ENCODE measurements at regions not wholly inside any gene's neighbourhood (a gene's known extent, or its start where the extent isn't known, plus 50 kb on each side); places are given as distances from the start of the nearest gene placed in this dataset.

DNA sequence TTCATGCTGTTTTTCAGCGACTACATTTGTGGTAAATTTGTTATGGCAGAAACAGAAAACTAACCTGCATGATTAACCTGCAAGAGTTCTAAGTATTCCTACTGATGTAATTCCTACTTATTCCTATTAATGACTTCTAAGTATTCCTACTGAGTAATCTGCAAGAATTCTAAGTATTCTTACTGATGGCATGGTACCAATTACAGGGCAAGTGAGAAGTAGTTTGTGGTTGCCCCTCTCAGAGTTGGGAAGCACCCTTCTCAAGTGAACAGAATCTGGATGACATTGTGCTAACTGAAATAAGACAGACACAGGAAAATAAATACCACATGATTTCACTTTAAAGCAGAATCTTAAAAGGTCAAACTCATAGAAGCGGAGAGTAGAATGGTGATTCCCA is 100.9 kb upstream of the CPNE8 start:
- Histone ChIP-seq H3K4me1 (no peaks in the 10 kb centered on the region), H3K27me3 (ENCODE audit: insufficient read depth in 3 of 3, low read length in 2 of 3) (no peaks in the 10 kb centered on the region), H3K9me3 (no peaks in the 10 kb centered on the region), H3K4me3 (no peak overlapping the region), H3K36me3 (ENCODE audit: insufficient read depth in 1 of 2, low read depth in 1 of 2) (no peaks in the 10 kb centered on the region), H3K27ac (no peak overlapping the region)
- intact Hi-C loops (cut with DNase I) = no loop called here
- TF ChIP-seq, protein P1, sequence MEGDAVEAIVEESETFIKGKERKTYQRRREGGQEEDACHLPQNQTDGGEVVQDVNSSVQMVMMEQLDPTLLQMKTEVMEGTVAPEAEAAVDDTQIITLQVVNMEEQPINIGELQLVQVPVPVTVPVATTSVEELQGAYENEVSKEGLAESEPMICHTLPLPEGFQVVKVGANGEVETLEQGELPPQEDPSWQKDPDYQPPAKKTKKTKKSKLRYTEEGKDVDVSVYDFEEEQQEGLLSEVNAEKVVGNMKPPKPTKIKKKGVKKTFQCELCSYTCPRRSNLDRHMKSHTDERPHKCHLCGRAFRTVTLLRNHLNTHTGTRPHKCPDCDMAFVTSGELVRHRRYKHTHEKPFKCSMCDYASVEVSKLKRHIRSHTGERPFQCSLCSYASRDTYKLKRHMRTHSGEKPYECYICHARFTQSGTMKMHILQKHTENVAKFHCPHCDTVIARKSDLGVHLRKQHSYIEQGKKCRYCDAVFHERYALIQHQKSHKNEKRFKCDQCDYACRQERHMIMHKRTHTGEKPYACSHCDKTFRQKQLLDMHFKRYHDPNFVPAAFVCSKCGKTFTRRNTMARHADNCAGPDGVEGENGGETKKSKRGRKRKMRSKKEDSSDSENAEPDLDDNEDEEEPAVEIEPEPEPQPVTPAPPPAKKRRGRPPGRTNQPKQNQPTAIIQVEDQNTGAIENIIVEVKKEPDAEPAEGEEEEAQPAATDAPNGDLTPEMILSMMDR (IDR thresholded peaks at IDR 0.05) = no peak
- WGBS, 3 donors = 80 to 87% (median 85%) methylated on average over 2 of the region's 2 CpGs
- ATAC-seq (no peak), DNase-seq (no peak)

DNA sequence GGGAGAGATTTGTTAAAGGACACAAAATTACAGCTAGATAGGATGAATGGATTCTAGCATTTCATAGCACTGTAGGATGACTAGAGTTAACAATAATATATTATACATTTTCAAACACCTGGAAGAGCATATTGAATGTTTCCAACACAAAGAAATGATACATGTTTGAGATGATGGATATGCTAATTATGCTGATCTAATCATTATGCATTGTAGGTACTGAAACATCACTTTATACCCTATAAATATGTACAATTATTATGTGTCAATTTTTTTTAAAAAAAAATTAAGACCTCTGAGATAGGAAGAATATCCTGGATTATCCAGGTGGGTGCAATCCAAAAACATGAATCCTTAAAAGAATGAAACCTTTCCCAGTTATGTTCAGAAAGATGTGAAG is 100.3 kb upstream of the CPNE8 start:
- intact Hi-C loops (cut with DNase I) = no loop called here
- no peaks in the 10 kb centered on the region for H3K36me3 ChIP-seq (ENCODE audit: insufficient read depth in 1 of 2, low read depth in 1 of 2)
- no peaks in the 10 kb centered on the region for H3K27me3 ChIP-seq (ENCODE audit: insufficient read depth in 3 of 3, low read length in 2 of 3)
- H3K4me1 ChIP-seq = no peaks in the 10 kb centered on the region
- no peaks in the 10 kb centered on the region for H3K9me3 ChIP-seq
- TF ChIP-seq, protein P1 (IDR thresholded peaks at IDR 0.05) = no peak
- H3K4me3 ChIP-seq = no peak overlapping the region
- ATAC-seq (no peak), DNase-seq (no peak)
- no peak overlapping the region for H3K27ac ChIP-seq

DNA sequence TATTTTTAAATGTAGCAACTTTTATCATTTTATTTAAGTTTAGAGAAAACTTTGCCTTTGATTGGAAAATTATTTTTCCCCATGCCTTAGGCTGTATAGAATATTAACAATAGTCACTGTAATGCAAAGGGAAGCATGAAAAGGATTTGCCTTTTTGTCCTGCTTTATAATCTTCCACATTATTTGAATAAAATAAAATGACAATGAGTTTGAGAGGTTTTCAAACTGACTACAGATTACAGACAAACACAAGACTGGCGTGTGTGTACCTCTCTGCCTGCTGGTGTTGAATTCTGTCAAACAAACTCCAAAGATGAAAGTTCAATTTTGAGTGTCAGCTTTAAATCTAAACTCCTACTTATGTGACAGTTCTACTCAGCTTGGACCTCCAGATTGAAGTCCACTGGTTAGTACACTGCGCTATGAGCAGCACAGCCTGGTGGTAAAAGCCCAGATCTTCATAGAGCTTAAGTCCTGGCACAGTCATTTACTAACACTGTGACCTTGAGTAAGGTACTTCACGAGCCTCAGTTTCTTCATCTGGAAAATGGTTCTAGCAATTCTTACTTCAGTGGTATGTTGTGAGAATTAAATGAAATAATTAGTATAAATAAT is 98.3 kb upstream of the CPNE8 start:
- Histone ChIP-seq H3K36me3 (ENCODE audit: insufficient read depth in 1 of 2, low read depth in 1 of 2) (no peaks in the 10 kb centered on the region), H3K27ac (no peak overlapping the region), H3K9me3 (no peaks in the 10 kb centered on the region), H3K4me1 (no peaks in the 10 kb centered on the region), H3K27me3 (ENCODE audit: insufficient read depth in 3 of 3, low read length in 2 of 3) (no peaks in the 10 kb centered on the region), H3K4me3 (no peak overlapping the region)
- DNase-seq = no peak
- TF ChIP-seq, protein P1 (IDR thresholded peaks at IDR 0.05) = no peak
- intact Hi-C loops (cut with DNase I) = no loop called here
- no peak for ATAC-seq
- 49 to 68% (median 50%) methylated on average over 3 of the region's 3 CpGs for whole genome bisulfite sequencing, 3 donors

DNA sequence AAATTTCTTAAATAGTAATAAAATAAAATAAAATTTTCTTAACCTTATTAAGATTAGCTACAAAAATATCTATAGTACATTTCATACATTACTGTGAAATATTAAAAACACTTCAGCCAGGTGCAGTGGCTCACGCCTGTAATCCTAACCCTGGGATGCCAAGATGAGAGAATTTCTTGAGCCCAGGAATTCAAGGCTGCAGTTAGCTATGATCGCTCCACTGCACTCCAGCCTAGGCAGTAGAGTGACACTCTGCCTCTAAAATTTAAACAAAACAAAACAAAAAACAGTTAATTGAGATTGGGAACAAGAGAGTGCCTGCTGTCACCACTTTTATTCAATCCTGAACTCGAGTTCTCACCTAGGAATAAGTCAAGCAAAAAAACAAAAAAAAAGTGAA is 95.0 kb upstream of the CPNE8 start:
- no peak overlapping the region for H3K27ac ChIP-seq
- no peak for ATAC-seq
- WGBS, 3 donors = 55 to 67% (median 63%) methylated on average over 3 of the region's 3 CpGs
- no peak for DNase-seq
- TF ChIP-seq, protein P1 (IDR thresholded peaks at IDR 0.05) = no peak
- intact Hi-C loops (cut with DNase I) = no loop called here
- H3K4me3 ChIP-seq = no peak overlapping the region
- H3K4me1 ChIP-seq = no peaks in the 10 kb centered on the region
- no peaks in the 10 kb centered on the region for H3K36me3 ChIP-seq (ENCODE audit: insufficient read depth in 1 of 2, low read depth in 1 of 2)
- no peaks in the 10 kb centered on the region for H3K9me3 ChIP-seq
- no peaks in the 10 kb centered on the region for H3K27me3 ChIP-seq (ENCODE audit: insufficient read depth in 3 of 3, low read length in 2 of 3)

DNA sequence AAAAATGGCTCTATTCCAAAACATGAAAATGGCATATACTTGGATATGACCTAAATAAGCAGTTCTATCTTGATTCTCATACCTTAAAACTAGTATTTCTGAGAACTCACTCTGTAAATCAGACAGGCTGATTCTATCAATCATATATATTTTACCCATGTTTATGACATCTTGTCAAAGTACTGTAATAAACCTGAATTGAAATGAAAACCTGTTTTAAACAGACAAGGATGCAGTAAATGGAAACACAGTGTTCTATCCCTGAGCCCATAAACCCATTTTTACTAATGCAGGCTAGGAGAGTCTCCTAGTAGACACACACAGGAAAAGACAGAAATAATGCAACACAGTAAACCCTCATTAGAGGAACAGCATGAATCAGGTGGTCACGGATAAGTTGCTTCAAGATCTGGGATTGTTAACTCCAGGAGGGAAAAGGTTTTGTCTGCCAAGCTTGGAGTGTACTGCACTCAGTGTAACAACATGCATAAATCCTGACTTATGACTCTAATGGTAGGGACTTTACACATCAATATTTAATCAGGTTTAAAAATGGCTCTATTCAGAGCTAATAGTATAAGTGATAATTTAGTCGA is 93.6 kb upstream of the CPNE8 start:
- Histone ChIP-seq H3K4me3 (no peak overlapping the region), H3K4me1 (no peaks in the 10 kb centered on the region), H3K36me3 (ENCODE audit: insufficient read depth in 1 of 2, low read depth in 1 of 2) (no peaks in the 10 kb centered on the region), H3K27me3 (ENCODE audit: insufficient read depth in 3 of 3, low read length in 2 of 3) (no peaks in the 10 kb centered on the region), H3K27ac (no peak overlapping the region), H3K9me3 (no peaks in the 10 kb centered on the region)
- TF ChIP-seq, protein P1 (IDR thresholded peaks at IDR 0.05) = no peak
- intact Hi-C loops (cut with DNase I) = no loop called here
- ATAC-seq (no peak), DNase-seq (no peak)
- WGBS, 3 donors = 62 to 73% (median 66%) methylated on average over 2 of the region's 2 CpGs

Measured in psoas muscle (tissue), 7 donors.